Vagina (tissue), 2 donors: ENCODE measurements at regions not wholly inside any gene's neighbourhood (a gene's known extent, or its start where the extent isn't known, plus 50 kb on each side); places are given as distances from the start of the nearest gene placed in this dataset.

Source experiments
- DNase-seq, 2 donors: peaks; one replicate each; pipeline ENCODE4 v3.0.0-alpha.2; 2017; ENCODE audit errors: extremely low spot score in 2 of 2
- H3K27ac ChIP-seq: fragments of 200-600 bp; sonication (generic); one replicate; pipeline ENCODE4 v1.5.1; 2019
- H3K27me3 ChIP-seq: fragments of 200-600 bp; sonication (generic); one replicate; pipeline ENCODE4 v1.5.1; 2019
- H3K36me3 ChIP-seq, 2 donors: fragments of 200-600 bp; sonication (generic); one replicate each; pipeline ENCODE4 v1.5.1; 2017 to 2019
- H3K4me1 ChIP-seq: fragments of 200-600 bp; sonication (generic); one replicate; pipeline ENCODE4 v1.5.1; 2019
- H3K4me3 ChIP-seq, 2 donors: fragments of 200-600 bp; sonication (generic); 1 replicate in 1 of 2; 2 replicates in 1 of 2; pipeline ENCODE4 v1.5.1; 2016 to 2019
- H3K9me3 ChIP-seq: fragments of 200-600 bp; sonication (generic); one replicate; pipeline ENCODE4 v1.5.1; 2019
- CTCF ChIP-seq, 3 experiments: fragments of 450-650 bp in 2 of 3; fragments of 200-600 bp in 1 of 3; sonication (generic) in 1 of 3; IDR thresholded peaks; one replicate each; pipeline ENCODE4 v1.5.1; 2017 to 2019; ENCODE audit warnings: antibody characterized with exemption in 3 of 3, mild to moderate bottlenecking in 2 of 3, moderate library complexity in 2 of 3
- POLR2A ChIP-seq, 2 donors: fragments of 450-650 bp; IDR thresholded peaks; one replicate each; pipeline ENCODE4 v1.6.1; 2017; ENCODE audit warnings: antibody characterized with exemption in 2 of 2, mild to moderate bottlenecking in 2 of 2, moderate library complexity in 2 of 2
- POLR2AphosphoS5 ChIP-seq, 2 donors: sonication (generic); formaldehyde crosslinking; IDR thresholded peaks; one replicate each; pipeline ENCODE4 v1.9.0; 2017; ENCODE audit warnings: antibody characterized with exemption in 2 of 2, mild to moderate bottlenecking in 2 of 2, low read depth in 1 of 2; ENCODE audit not compliant: insufficient read depth in 1 of 2
- intact Hi-C: fragments of 100-400 bp; cut with DNase I; formaldehyde crosslinking; loops from one replicate; pipeline ENCODE4 v1.15.1; 2023

GRCh38 chr15:31455499-31455898 lies 128.9 kb downstream of the KLF13 start:
- Histone ChIP-seq H3K4me3 (no peak overlapping the region), H3K4me1 (peaks cover 33% of the 10 kb centered on the region), H3K27ac (no peak overlapping the region), H3K36me3 (no peaks in the 10 kb centered on the region), H3K9me3 (no peaks in the 10 kb centered on the region), H3K27me3 (no peaks in the 10 kb centered on the region)
- peak in 1 of 2 donors; percentile 37 for DNase-seq
- TF ChIP-seq POLR2A (IDR thresholded peaks at IDR 0.05), result no peak
- no peak for TF ChIP-seq POLR2AphosphoS5 (IDR thresholded peaks at IDR 0.05; ENCODE audit: insufficient read depth in 1 of 2, low read depth in 1 of 2)
- no peak for TF ChIP-seq CTCF (IDR thresholded peaks at IDR 0.05)
- intact Hi-C loops, result no loop called here

DNA sequence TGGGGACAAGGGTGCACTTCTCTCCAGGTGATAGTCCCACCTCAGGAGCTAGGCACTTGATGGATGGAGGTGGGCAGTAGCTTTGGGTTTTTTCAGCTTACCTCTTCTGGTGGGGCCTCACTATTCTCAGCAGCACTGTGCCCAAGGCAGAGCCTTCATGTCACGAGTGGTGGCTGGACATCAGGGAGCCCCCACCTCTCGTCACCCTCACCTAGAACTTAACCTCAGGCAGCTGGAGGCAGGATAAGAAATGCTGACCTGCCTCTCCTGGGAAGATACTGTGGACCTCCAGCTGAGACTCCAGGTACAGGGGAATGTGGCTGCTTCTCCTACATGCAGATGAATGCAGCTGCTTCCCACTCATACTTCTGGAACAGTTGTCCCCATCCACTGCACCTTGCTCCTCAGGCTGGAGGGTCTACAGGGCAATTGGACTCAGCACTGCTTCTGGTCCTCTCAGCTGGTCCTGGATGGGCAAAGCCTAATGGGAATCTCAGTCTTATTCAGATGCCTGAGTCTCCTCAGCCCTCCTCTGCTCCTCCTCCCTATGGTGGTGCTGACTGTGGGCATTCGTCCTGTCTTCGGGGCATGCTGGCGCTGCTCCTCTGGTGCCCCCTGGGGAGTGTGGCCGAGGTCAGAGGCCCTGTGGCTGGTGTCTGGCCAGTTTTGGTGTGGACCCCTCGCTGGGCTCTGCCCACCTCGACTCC lies 129.9 kb downstream of the KLF13 start:
- peak overlapping the region; percentile 76 for H3K27ac ChIP-seq
- intact Hi-C loops, result no loop called here

DNA sequence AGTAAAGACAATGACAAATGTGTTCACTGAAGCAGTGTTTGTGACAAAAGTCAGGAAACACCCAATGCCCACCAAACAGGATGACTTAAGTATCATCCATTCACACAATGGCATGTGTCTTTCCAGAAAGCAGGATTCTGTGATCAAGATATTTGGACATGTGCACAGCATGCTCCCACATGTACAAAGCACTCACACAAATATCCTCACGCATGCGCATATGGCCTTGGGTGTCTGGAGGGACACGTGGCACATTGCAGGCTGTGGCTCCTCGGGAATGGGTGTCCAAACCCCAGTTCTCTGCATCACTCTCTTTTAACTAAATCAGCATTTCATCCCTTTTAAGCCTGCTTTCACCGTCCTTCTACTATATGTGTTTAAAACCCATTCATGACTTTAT lies 130.5 kb downstream of the KLF13 start:
- H3K27ac ChIP-seq, result peak overlapping the region; percentile 76
- peak in 1 of 2 donors; percentile 70 for DNase-seq

More for the DNA sequence above, 129.9 kb downstream of the KLF13 start:
- peak; percentile 71 to 93 for DNase-seq
- Histone ChIP-seq H3K36me3 (no peaks in the 10 kb centered on the region), H3K27me3 (no peaks in the 10 kb centered on the region), H3K4me3 (no peak overlapping the region), H3K4me1 (peaks cover 33% of the 10 kb centered on the region), H3K9me3 (no peaks in the 10 kb centered on the region)
- TF ChIP-seq POLR2AphosphoS5 (IDR thresholded peaks at IDR 0.05; ENCODE audit: insufficient read depth in 1 of 2, low read depth in 1 of 2), result no peak

DNA sequence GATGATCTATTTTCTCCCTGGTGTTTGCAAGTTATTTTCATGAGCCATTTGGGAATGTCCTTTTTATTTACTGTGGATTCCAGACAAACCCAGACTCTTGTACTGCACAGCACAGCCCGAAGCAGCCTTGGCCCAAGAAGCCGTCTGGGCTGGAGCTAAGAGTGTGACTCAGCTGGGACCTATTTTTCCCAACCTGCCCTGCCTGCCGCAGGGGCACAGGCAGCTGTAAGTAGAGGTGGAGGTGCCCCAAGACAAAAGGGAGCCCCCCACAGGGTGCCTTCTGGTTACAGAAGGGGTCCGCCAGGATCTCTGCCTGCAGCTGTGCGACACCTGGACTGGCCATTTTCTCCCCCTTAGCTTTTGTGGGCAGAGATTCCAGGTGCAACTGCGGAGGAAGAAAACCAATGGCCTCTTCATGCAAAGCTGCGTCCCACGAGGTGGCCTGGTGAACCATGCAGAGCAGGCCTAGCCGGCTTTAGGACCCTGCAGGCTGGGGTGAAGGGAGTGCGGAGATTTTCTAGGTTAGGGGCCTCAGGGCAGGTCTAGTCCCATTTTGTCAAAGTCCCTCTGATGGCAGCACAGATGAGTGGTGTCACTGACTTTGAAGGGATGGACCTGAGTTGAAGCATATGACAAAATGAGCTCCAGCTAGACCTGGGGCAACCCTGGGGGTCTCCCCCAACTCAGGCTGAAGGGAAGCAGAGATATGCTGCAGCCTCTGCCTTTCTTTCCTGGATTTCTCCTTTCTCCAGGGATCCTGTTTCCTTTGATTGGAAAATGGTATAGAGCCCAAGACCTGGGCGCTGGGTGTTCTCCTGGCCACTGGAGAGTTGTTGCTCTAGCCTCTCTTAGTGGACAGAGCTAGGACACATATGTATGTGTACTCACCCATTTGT lies 131.2 kb downstream of the KLF13 start:
- Histone ChIP-seq H3K27ac (peak overlapping the region; percentile 76), H3K4me1 (peaks cover 33% of the 10 kb centered on the region), H3K36me3 (no peaks in the 10 kb centered on the region), H3K4me3 (no peak overlapping the region), H3K27me3 (no peaks in the 10 kb centered on the region), H3K9me3 (no peaks in the 10 kb centered on the region)
- DNase-seq, result peak in 1 of 2 donors; percentile 83
- TF ChIP-seq CTCF (IDR thresholded peaks at IDR 0.05) (no peak), POLR2AphosphoS5 (IDR thresholded peaks at IDR 0.05; ENCODE audit: insufficient read depth in 1 of 2, low read depth in 1 of 2) (peak in 1 of 2 donors; percentile 58), POLR2A (IDR thresholded peaks at IDR 0.05) (no peak)
- intact Hi-C loops, result no loop called here

More for the DNA sequence above, 130.5 kb downstream of the KLF13 start:
- no peaks in the 10 kb centered on the region for H3K9me3 ChIP-seq
- intact Hi-C loops, result no loop called here
- H3K4me1 ChIP-seq, result peaks cover 33% of the 10 kb centered on the region
- TF ChIP-seq POLR2A (IDR thresholded peaks at IDR 0.05), result no peak
- TF ChIP-seq CTCF (IDR thresholded peaks at IDR 0.05), result no peak
- no peak for TF ChIP-seq POLR2AphosphoS5 (IDR thresholded peaks at IDR 0.05; ENCODE audit: insufficient read depth in 1 of 2, low read depth in 1 of 2)
- H3K4me3 ChIP-seq, result no peak overlapping the region
- no peaks in the 10 kb centered on the region for H3K27me3 ChIP-seq
- no peaks in the 10 kb centered on the region for H3K36me3 ChIP-seq

DNA sequence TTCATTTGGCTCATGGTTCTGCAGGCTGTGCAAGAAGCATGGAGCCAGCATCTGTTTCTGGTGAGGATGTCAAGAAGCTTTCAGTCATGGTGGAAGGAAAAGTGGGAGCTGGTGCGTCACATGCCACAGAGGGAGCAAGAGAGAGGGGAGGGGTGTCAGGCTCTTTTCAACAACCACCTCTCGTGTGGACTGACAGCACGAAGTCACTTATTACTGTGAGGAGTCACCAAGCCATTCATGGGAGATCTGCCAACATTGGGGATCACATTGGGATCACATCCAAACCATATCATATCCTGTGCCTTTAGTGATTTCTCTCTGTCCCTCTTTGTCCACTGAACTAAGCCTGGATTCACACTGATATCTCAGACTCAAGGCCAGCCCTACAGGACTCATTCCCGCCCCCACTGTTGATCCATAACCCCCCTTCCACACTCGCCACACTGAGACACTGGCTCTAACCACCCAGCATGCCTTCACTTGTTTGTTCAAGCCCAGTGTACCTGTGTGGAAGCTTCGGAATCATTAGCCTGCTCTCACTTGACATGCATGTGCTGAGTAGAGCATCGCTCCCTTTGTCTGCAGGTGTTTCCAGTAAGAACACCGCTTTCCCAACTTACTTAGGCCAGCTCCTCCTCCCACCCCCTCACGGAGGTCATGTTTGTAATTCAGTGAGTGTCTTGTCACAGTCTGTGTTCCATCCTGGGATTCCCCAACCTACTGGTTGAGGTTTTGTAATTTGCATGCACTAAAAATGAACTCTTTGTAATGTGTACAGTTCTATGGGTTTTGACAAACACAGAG lies 132.2 kb downstream of the KLF13 start:
- Histone ChIP-seq H3K27ac (peak overlapping the region; percentile 76), H3K4me1 (peaks cover 33% of the 10 kb centered on the region), H3K27me3 (no peaks in the 10 kb centered on the region), H3K9me3 (no peaks in the 10 kb centered on the region), H3K36me3 (no peaks in the 10 kb centered on the region), H3K4me3 (no peak overlapping the region)
- no peak for TF ChIP-seq POLR2AphosphoS5 (IDR thresholded peaks at IDR 0.05; ENCODE audit: insufficient read depth in 1 of 2, low read depth in 1 of 2)
- TF ChIP-seq POLR2A (IDR thresholded peaks at IDR 0.05), result no peak
- no peak for TF ChIP-seq CTCF (IDR thresholded peaks at IDR 0.05)
- DNase-seq, result peak in 1 of 2 donors; percentile 77
- intact Hi-C loops, result no loop called here
